ENCODE measurements at regions not wholly inside any gene's neighbourhood (a gene's known extent, or its start where the extent isn't known, plus 50 kb on each side); places are given as distances from the start of the nearest gene placed in this dataset.
"Not testable (repeated sequence)": the region's sequence is repeated elsewhere in the genome, so short reads cannot be mapped to it uniquely, and the experiment has no call there.

DNA sequence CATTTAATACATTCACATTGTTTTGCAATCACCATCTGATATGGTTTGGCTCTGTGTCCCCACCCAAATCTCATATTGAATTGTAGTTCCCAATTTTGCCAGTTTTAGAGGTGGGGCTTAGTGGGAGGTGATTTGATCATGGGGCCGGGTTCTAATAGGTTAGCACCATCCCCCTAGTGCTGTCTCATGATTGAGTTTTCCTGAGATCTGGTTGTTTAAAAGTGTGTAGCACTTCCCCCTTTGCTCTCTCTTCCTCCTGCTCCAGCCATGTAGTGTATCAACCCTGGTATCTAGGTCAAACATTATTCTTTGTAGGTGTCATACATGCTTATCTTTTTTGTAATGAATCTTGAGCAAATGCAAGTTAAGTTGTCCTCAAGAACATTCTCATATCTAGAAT lies 83.3 kb upstream of the KIT start:
- DNase-seq (ENCODE audit: low spot score): no peak

DNA sequence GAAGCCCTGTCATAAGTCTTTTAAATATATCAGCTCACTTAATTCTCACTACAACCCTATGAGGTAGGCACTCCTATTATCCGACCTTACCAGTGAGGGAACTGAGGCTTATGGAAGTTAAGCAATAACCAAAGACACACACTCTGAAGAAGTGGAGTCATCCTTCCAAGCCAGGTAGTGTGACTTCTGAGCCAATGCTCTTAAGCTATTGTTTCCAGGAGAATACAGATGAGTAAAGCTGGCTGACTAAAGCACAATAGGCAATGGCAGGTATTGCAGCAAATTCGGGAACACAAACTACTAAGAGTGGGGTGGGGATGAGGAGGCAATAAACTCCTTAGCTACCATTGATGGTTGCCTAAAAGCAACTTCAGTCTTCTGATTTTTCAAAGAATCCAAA lies 81.8 kb upstream of the KIT start:
- DNase-seq (ENCODE audit: low spot score): no peak

DNA sequence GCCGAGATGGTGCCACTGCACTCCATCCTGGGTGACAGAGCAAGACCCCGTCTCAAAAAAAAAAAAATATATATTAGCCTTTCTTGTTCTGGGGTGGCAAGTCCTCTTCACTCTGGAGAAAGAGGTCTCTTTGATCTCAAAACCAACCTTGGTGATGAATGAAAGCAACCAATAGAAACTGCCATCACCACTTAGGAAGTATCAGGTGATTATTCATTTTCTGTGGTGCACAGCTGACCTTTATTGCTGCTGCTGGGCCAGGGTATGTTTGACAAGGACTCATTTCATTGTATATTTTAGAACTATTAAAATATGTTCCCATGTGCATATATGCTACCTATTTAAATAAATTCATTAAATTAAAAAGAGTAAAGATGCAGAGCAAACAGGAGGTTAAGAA lies 76.0 kb upstream of the KIT start:
- no peak for DNase-seq (ENCODE audit: low spot score)

DNA sequence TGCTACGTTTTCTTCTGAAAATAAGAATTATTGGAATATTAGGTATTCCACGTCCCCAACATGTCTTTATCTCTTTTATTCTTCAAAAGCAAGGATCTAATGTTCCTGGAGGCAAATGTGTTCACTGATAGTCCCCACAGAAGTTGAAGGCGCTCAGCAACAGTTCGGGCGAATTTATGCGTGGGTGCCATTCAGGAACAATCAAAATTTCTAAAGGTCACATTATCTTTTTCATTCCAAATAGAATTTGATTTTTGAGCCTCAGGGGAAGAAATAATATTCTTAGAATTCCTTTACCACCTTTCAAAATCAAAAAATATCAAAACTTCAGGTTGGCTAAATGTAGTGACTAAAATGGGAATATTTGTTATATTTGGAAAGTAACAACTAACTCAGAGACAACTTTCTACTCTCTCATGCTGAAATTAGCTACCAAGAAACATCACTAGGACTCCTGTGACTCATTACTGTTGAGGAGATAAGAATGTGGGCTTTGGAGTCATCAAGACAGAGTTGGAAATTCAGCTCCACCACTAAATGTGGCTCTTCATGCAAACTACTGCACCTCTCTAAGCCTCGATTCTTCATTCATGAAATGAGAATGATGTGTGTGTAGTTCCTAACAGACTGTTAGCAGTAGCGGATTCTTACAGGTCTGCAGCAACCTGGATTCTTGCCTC lies 72.3 kb upstream of the KIT start:
- DNase-seq (ENCODE audit: low spot score): no peak

DNA sequence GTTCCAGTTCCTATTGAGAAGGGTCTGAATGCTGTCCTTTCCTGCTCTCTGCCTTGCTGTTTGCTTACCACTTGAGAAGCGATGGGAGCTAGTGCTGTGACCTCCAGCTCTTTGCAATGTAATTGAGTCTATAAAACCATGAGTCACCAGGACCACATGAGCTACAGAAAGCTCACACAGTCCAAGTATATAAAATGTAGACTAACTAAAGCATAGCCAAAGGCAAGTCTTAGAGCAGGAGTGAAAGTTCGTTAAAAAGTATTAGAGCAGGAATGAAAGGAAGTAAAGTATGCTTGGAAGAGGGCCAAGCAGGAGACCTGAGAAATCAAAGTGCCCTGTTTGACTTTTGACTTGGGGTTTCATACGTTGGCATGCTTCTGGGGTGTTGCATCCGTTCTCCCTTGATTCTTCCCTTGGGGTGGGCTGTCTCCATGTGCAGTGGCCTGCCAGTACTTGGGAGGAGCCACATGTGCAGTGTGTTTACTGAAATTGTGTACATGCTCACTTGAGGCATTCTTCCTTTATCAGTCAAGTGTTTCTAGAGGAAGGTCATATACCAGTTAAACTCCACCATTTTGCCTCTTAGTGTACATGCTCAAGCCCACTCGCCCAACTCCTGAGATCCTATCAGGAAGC lies 71.3 kb upstream of the KIT start:
- DNase-seq (ENCODE audit: low spot score): peak; percentile 55

DNA sequence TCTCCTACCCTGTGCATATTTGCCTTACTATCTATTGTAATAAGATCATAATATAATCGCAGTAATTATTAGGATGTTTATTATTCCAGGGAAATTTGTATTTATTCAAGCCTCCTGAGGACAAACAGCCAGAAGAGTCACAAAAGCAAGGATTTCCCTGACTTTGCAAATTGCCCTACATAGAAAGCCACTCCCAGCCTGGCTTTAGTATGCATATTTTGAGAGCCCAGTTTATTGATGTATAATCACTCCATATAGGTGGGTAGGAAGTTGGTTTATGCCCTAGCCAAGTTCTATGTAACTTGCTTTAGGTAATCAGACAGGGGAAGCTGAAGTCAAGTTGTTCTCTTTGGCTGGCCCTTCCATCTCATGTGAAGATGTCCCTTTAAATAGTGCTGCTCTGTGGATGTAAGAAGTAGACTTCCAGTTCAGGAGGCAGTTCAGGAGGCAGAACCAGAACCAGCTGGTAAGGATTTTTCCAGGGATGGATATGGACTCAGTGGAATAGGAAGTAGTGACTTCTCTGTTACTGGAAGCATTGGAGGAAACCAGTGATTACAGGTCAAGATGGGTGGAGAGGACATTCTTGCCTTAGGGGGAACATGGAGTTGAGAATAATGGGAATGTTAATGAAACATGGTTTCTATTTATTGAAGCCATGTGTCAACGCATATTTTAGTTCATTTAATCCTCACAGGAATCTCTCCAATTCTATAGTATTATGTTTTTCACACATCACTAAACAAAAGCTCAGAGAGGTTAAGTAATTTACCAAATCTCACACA lies 70.5 kb upstream of the KIT start:
- no peak for DNase-seq (ENCODE audit: low spot score)

DNA sequence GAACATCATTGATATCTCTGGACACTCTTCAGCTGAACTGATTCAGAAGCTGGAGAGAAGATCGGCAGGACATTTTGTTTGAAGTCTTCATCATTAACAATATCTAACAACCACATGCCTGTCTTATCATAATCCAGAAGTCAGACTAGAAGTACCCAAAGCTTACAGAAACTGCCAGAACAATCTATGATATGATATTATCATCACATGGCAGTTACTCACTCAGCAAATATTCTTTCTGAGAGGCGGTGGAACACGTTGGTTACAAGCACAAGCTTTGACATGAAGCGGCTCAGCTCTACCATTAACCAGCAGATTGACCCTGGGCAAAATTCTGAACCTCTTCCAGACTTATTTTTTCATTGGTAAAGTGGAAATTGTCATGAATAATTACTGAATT lies 69.4 kb upstream of the KIT start:
- DNase-seq (ENCODE audit: low spot score): peak; percentile 85

DNA sequence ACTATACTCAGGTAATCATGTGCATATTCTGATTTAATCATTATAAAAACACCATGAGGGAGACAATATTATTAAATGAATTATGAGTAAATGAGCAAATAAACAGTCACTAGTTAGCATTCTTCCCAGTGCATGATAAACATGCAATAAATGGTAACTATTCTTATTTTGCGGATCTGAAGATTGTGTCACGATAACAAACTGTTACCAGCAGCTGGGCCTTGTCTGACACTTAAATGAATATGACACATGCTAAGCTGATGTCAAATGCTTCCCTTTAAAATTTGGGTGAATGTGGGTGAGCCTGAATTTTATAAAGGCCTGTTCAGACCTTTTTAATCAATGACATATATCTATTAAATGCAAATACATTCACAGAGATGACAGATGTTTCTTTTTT lies 68.2 kb upstream of the KIT start:
- no peak for DNase-seq (ENCODE audit: low spot score)

DNA sequence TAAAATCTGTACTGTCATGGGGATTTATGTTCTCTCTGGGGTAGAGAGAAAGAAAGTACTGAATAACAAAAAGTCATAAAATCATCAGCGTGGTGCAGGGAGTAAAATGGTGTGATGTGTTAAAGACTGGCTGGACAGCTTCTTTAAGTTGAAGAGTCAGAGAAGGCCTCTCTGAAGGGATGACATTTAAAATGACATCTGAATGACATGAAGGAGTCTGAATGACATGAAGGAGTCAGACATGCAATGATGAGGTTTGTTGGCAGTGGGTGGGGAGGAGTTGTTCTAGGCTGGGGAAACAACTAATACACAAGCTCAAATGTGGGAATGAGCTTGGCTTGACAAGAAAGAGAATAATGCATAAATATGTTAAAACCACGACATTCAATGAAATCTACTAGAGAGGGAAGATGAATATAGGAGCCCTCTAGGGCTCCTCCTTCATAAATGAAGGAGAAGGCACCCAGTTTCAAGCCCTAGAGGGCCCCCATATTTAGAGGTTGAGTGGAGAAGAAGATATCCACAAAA lies 63.9 kb upstream of the KIT start:
- no peak for DNase-seq (ENCODE audit: low spot score)

DNA sequence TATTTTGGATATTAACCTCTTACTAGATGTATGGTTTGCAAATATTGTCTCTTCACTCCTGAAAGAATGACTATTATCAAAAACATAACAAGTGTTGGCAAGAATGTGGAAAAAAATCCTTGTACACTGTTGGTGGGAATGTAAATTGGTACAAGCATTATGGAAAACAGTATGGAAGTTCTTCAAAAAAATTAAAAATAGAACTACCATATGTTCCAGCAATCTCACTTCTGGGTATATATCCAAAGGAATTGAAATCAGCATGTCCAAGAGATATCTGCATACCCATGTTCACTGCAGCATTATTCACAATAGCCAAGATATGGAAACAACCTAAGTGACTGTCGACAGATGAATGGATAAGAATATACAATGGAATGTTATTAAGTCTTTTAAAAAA lies 61.6 kb upstream of the KIT start:
- no peak for DNase-seq (ENCODE audit: low spot score)

DNA sequence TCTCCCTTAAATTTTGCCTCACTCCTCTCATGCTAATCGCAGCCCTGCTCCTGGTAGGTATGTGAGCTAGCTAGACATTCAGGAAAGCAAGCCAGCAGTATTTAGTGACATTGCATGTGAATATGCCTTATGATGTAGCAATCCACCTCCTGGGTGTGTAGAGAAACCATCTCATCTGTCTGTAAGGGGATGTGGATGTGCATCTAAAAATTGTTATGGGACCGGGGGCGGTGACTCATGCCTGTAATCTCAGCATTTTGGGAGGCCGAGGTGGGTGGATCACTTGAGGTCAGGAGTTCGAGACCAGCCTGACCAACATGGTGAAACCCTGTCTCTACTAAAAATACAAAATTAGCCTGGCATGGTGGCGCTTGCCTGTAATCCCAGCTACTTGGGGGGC lies 60.1 kb upstream of the KIT start:
- not testable (repeated sequence) for DNase-seq (ENCODE audit: low spot score)

DNA sequence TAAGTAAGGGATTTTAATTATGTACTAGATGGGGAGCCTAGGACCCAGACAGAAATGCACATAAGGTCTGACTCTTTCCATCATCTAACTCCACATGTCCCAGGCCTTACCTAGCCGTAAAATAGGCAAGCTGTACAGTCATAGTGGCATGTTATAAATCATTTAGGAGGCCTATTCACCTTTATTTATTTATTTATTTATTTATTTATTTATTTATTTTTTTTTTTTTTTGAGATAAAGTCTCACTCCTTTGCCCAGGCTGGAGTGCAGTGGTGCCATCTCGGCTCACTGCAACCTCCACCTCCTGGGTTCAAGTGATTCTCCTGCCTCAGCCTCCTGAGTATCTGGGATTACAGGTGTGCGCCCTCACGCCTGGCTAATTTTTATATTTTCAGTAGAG lies 55.6 kb upstream of the KIT start:
- not testable (repeated sequence) for DNase-seq (ENCODE audit: low spot score)

DNA sequence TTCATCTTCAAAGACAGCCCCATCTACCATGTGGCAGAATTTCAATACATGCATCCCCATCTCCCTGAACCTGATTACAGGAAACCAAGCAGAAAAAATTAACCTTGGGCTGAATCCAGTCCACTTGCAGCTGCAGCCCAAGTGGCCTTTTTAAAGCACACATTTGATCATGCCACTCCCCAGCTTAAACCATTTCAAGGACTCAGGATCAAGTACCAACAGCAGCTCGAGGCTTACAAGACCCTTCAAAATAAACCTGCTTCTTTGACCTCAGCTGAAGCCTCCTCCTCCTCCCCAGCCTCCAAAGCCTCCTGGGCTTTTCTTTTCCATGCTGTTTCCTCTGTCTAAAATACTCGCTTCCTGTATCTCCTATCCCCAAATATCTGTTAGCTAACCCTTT lies 50.7 kb upstream of the KIT start:
- no peak for DNase-seq (ENCODE audit: low spot score)

DNA sequence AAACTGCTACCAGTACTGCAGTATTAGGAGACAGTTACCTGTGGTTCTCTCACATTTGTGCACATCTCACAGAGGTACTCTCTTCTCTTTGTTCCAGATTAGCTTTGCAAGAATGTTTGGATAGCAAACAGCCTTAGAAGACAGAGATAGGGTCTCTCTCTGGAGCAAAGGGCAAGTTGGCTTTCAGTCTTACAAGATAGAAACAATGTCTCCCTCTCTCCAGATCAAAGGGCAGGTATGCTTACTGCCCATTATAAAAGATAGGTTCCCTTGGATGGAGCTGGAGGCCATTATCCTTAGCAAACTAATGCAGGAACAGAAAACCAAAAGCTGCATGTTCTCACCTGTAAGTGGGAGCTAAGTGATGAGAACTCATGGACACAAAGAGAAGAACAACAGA lies 50.2 kb upstream of the KIT start:
- DNase-seq (ENCODE audit: low spot score): no peak
